ENCODE measurements at regions not wholly inside any gene's neighbourhood (a gene's known extent, or its start where the extent isn't known, plus 50 kb on each side); places are given as distances from the start of the nearest gene placed in this dataset.
"Not testable (repeated sequence)": the region's sequence is repeated elsewhere in the genome, so short reads cannot be mapped to it uniquely, and the experiment has no call there.

DNA sequence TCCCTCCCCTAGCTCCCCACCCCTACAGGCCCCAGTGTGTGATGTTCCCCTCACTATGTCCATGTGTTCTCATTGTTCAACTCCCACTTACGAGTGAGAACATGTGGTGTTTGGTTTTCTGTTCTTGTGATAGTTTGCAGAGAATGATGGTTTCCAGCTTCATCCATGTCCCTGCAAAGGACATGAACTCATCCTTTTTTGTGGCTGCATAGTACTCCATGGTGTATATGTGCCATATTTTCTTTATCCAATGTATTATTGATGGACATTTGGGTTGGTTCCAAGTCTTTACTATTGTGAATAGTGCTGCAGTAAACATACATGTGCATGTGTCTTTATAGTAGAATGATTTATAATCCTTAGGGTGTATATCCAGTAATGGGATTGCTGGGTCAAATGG is 84.6 kb upstream of the HDDC2 start:
- H3K27ac Mint-ChIP-seq: not testable (repeated sequence)

DNA sequence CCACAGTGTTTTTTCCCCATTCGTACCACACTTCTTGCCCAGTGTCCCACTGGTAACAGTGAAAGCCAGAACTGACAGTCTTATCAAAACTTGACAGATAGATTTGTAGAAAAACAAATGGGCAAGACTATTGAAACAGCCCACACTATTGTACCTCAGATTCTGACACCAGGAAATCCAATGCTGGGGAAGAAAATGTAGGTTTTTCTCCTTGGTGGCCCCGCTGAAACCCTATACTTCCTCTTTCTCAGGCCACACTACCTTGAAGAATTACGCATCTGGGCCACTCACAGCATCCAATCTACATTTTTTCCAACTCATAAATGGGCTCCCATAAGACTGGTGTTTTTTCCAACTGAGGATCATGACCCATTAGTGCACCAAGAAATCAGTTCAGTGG is 90.9 kb upstream of the HDDC2 start:
- H3K27ac Mint-ChIP-seq: no peak overlapping the region
- H3K27me3 Mint-ChIP-seq: peaks cover 26% of the 10 kb centered on the region
- H3K4me1 Mint-ChIP-seq: peaks cover 9% of the 10 kb centered on the region
- no peak overlapping the region for H3K4me3 Mint-ChIP-seq
- no peaks in the 10 kb centered on the region for H3K36me3 Mint-ChIP-seq
- no peak for DNase-seq
- H3K9me3 Mint-ChIP-seq: no peaks in the 10 kb centered on the region

More for the DNA sequence above, 84.6 kb upstream of the HDDC2 start:
- not testable (repeated sequence) for H3K4me1 Mint-ChIP-seq, H3K36me3 Mint-ChIP-seq, DNase-seq, H3K4me3 Mint-ChIP-seq, H3K9me3 Mint-ChIP-seq
- H3K27me3 Mint-ChIP-seq: peaks cover 20% of the 10 kb centered on the region

DNA sequence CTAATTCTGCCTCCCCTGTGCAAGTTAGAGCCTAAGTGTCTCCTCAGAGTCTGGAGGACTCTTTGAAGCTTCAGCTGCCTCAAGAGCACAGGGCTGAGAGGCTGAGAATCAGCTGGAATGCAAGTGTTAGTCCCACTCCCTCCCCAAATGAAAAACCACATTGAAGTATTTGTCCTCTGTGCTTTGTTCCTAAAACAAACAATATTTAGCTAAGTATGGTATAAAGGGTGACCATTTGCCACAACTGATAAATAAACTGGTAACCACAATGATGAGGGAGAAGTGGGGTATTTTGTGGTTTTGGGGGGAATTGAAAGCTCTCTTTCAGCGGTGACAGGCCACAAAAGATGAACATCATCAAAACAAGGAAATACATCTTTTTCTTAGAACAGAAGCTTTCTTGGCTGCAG is 91.7 kb upstream of the HDDC2 start:
- peaks cover 26% of the 10 kb centered on the region for H3K27me3 Mint-ChIP-seq
- peak overlapping the region; percentile 11 for H3K27ac Mint-ChIP-seq
- H3K4me3 Mint-ChIP-seq: no peak overlapping the region
- DNase-seq: no peak
- H3K4me1 Mint-ChIP-seq: peaks cover 9% of the 10 kb centered on the region
- no peaks in the 10 kb centered on the region for H3K36me3 Mint-ChIP-seq
- no peaks in the 10 kb centered on the region for H3K9me3 Mint-ChIP-seq

DNA sequence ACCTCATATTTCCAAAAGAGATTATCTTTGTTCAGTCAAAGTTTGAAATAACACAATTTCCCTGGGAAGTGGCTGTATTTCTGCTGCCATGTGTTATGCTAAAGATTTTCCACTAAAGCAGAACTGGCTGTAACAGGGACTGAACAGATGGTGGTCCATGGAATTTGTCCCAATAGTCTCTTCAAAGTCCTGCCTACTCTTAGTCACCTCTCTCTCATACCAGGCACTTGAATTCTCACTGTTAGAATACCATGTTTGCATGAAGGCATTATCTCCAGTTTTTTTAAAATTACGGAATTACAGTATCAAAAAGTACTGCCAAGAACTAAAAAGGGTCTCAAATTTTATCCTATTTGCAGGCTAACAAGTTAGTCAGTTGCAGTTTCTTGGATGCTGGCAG is 105.0 kb upstream of the HDDC2 start:
- H3K4me3 Mint-ChIP-seq: no peak overlapping the region
- peaks cover 4% of the 10 kb centered on the region for H3K27me3 Mint-ChIP-seq
- H3K9me3 Mint-ChIP-seq: peaks cover 3% of the 10 kb centered on the region
- no peak overlapping the region for H3K27ac Mint-ChIP-seq
- no peaks in the 10 kb centered on the region for H3K36me3 Mint-ChIP-seq
- H3K4me1 Mint-ChIP-seq: no peaks in the 10 kb centered on the region
- no peak for DNase-seq

DNA sequence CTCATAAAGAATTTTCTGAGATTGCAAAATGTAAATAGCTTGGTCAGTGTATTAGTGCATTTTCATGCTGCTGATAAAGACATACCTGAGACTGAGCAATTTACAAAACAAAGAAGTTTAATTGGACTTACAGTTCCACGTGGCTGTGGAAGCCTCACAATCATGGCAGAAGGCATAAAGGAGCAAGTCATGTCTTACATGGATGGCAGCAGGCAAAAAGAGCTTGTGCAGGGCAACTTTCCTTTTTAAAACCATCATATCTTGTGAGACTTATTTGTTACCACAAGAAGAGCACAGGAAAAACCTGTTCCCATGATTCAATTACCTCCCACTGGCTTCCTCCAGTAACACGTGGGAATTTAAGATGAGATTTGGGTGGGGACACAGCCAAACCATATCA is 112.7 kb upstream of the HDDC2 start:
- H3K27me3 Mint-ChIP-seq: peaks cover 2% of the 10 kb centered on the region
- H3K9me3 Mint-ChIP-seq: peaks cover 2% of the 10 kb centered on the region
- no peak for DNase-seq
- no peaks in the 10 kb centered on the region for H3K4me1 Mint-ChIP-seq
- no peak overlapping the region for H3K4me3 Mint-ChIP-seq
- no peak overlapping the region for H3K27ac Mint-ChIP-seq
- H3K36me3 Mint-ChIP-seq: no peaks in the 10 kb centered on the region

DNA sequence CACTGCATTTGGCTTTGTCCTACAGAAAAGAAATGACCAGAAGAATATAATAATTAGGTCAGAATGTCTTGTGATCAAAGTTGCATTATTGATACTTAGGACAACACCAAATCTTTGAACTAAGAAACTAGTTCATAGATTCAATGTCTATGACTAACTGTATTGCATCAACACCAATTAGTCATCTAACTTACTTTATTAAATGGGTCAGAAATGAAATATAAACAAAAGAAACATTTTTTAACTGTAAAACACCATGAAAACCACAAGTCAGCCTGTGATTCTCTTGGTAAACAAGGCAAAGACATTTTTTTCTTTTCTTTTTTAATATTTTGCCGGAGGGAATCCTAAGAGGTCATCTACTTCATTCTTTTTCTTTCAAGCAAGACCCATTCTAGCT is 114.1 kb upstream of the HDDC2 start:
- peaks cover 1% of the 10 kb centered on the region for H3K9me3 Mint-ChIP-seq

DNA sequence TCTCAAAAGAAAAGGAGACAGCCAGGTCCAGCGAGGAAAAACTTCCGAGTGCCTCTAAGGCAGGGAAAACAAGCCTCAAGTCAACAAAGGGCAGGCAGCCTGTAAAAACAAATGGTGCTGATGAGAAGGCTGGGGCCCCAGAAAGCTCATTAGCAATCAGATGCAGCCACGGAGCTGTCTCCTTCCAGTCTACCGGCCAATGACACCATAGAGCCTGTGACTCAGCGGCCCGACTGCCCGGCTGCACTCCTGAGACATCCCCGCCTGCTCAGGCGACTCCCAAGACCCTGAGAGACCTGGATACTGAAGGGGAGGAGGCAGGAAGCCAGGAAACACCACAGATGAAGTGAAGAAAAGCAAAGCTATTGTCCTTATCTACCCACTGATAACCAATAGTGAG is 120.1 kb upstream of the HDDC2 start:
- Mint-ChIP-seq H3K4me3 (no peak overlapping the region), H3K27ac (no peak overlapping the region), H3K36me3 (no peaks in the 10 kb centered on the region), H3K4me1 (no peaks in the 10 kb centered on the region), H3K9me3 (no peaks in the 10 kb centered on the region), H3K27me3 (no peaks in the 10 kb centered on the region)
- DNase-seq: no peak

More for the DNA sequence above, 114.1 kb upstream of the HDDC2 start:
- H3K27ac Mint-ChIP-seq: no peak overlapping the region
- H3K27me3 Mint-ChIP-seq: no peaks in the 10 kb centered on the region
- DNase-seq: no peak
- H3K36me3 Mint-ChIP-seq: no peaks in the 10 kb centered on the region
- H3K4me3 Mint-ChIP-seq: no peak overlapping the region
- no peaks in the 10 kb centered on the region for H3K4me1 Mint-ChIP-seq

DNA sequence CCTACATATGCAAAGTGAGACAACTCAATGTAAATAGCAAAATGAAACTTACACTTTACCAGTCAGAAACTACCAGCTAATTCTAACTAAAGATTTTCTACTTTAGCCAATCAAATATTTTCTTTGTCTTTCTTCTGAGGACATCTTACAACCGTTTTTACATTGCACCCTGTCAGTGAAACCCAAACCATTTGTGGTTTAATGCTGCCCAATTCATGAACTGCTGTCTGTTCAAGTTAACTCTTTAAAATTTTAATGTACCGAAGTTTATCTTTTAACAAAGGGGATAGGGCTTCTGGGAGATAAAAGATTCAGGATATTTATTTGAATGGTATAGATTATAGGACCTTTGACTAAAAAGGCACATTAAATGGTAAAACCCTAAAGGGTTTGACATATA is 121.3 kb upstream of the HDDC2 start:
- no peaks in the 10 kb centered on the region for H3K4me1 Mint-ChIP-seq
- H3K27ac Mint-ChIP-seq: no peak overlapping the region
- H3K36me3 Mint-ChIP-seq: no peaks in the 10 kb centered on the region
- peaks cover 1% of the 10 kb centered on the region for H3K27me3 Mint-ChIP-seq
- H3K4me3 Mint-ChIP-seq: no peak overlapping the region
- no peaks in the 10 kb centered on the region for H3K9me3 Mint-ChIP-seq
- DNase-seq: no peak

DNA sequence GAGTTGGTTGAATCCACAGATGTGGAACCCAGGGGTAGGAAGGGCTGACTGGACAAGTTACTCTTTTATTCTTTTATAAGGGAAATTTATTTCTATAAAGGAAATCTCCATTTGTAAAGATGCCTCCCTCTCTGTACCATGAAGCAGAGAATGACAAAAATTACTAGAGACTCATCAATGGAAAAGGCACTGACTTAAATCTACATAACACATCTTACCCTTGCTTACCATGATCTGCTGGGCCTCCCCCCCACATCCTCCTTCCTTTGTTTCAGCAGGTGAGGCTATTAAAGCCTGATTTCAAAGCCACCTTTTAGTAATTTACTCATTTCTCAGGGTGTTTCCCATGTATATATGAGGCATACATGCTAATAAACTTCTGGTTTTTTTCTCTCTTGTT is 130.2 kb upstream of the HDDC2 start:
- Mint-ChIP-seq H3K36me3 (no peaks in the 10 kb centered on the region), H3K9me3 (no peaks in the 10 kb centered on the region), H3K27ac (no peak overlapping the region), H3K4me1 (peaks cover 2% of the 10 kb centered on the region), H3K27me3 (peaks cover 20% of the 10 kb centered on the region), H3K4me3 (no peak overlapping the region)
- no peak for DNase-seq

DNA sequence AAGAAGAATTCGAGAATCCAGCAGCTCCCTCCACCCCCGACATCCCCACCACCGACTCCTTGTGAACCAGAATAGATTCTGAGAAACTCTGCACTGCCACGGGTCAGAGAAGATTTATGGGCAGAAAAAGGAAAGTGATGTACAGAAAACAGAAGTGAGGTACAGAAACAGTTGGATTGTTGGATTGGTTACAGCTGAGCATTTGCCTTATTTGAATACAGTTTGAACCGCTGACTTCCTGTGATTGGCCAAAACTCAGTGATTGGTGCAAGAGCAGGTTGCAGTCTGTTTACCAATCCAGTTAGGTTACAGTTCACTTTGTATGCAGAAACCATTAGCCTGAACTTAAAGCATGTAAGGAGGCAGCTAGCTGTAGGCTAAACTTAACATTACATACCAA is 131.2 kb upstream of the HDDC2 start:
- Mint-ChIP-seq H3K27ac (no peak overlapping the region), H3K4me3 (no peak overlapping the region), H3K4me1 (peaks cover 2% of the 10 kb centered on the region), H3K27me3 (peaks cover 19% of the 10 kb centered on the region), H3K36me3 (no peaks in the 10 kb centered on the region), H3K9me3 (no peaks in the 10 kb centered on the region)
- DNase-seq: no peak

DNA sequence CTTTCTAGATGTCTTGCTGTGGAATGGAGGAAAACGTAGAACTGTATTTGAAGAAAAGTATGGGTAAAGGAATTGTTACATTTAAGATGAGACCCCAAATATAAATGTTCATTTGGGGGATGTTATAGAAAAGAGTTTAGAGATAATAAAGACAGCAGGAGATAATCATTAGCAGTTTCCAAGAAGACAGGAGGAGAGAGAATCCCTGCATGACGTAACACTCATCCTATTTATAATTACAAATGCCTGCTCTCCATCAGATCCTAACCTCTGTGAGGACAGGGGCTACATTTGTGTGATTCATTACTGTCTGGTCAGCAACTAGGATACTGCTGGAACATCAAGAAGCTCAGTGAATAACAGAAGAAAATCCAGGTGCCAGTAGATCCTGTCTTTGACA is 133.0 kb upstream of the HDDC2 start:
- no peak overlapping the region for H3K27ac Mint-ChIP-seq
- no peaks in the 10 kb centered on the region for H3K9me3 Mint-ChIP-seq
- H3K4me1 Mint-ChIP-seq: peaks cover 2% of the 10 kb centered on the region
- peaks cover 21% of the 10 kb centered on the region for H3K27me3 Mint-ChIP-seq
- no peak overlapping the region for H3K4me3 Mint-ChIP-seq
- no peak for DNase-seq
- H3K36me3 Mint-ChIP-seq: no peaks in the 10 kb centered on the region

DNA sequence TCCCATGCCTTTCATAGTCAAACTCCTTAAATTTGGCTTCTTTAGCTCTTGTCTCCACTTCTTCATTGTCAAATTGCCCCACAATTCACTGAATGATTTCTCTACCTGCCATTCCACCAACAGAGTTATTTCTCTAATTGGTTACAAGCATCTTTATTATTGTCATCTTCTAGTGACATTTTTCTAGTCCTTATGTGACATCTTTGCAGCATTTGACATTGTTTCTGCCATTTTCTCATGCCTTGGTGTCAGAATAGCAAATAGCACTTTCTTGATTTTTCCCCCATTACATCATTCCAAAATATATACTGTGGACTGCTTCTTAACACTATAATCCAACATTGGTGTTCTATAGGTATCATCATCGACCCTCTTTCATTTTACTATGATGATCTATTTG is 137.7 kb upstream of the HDDC2 start:
- H3K36me3 Mint-ChIP-seq: no peaks in the 10 kb centered on the region
- no peak overlapping the region for H3K27ac Mint-ChIP-seq
- H3K9me3 Mint-ChIP-seq: no peaks in the 10 kb centered on the region
- peaks cover 20% of the 10 kb centered on the region for H3K27me3 Mint-ChIP-seq
- no peak overlapping the region for H3K4me3 Mint-ChIP-seq
- DNase-seq: no peak
- no peaks in the 10 kb centered on the region for H3K4me1 Mint-ChIP-seq

DNA sequence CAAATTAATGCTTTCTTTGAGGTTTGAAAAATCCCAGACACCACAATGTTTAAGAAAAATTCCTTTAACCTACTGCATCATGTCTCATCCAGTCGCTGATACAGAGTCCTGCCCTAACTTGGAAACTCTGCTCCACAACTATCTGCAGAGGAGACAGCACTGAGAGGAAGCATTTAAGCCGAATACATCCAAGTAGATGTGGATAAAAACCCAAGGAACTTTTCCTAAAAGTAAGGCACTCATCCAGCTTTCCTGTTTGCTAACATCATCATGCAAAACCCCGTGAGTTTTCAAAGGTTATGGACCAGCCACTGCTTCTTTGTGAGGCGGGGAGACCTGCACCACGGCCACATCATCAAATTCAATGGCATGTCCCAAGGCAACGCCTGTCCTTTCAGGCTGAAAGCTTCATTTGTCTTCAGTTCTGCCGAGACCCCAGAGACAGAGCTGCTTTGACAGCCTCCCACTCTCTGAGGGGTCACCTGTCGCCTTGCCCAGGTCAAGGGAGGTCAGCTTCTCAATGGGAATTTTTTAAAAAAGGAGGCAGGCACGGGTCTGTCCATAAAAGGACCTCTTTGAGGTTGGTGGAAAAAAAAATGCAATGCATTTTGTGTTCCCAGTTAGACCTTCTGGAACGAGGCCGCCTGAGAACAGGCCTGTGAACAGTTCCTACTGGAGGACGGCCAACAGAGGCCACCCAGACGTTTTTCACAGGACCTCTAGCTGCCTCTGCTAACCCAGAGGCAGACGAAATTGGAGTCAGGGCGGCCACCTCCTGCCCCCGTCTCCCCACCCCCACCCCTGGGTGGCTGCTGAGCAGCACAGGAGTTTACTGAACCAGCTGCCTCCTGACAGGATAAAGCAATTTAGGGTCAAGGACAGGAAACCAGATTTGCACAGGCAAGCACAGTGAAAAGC is 142.5 kb upstream of the HDDC2 start:
- Mint-ChIP-seq H3K36me3 (no peaks in the 10 kb centered on the region), H3K27me3 (peaks cover 11% of the 10 kb centered on the region), H3K27ac (no peak overlapping the region)

DNA sequence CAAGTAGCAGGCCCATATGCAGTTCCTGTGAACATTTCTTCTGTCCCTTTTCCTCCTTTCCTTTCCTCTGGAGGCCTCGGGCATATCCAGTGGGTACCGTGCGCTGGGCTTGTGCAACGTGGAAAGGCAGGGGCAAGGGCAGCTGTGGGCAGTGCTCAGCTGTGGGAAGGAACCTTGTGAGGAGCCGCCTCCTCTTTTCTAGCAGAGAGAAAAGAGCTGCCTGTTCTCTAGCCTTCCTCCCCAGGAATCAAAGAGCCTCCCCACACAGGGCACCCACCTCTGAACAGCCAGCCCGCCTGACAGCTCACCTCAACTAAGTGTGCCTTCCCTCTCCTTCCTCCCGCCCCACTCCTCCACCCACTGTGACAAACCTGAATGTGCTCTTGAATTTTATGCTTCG is 143.3 kb upstream of the HDDC2 start:
- Mint-ChIP-seq H3K4me3 (no peak overlapping the region), H3K9me3 (no peaks in the 10 kb centered on the region), H3K36me3 (no peaks in the 10 kb centered on the region), H3K27me3 (peaks cover 15% of the 10 kb centered on the region), H3K4me1 (no peaks in the 10 kb centered on the region), H3K27ac (no peak overlapping the region)
- DNase-seq: no peak

More for the DNA sequence above, 142.5 kb upstream of the HDDC2 start:
- Mint-ChIP-seq H3K9me3 (no peaks in the 10 kb centered on the region), H3K4me1 (no peaks in the 10 kb centered on the region), H3K4me3 (no peak overlapping the region)
- no peak for DNase-seq

DNA sequence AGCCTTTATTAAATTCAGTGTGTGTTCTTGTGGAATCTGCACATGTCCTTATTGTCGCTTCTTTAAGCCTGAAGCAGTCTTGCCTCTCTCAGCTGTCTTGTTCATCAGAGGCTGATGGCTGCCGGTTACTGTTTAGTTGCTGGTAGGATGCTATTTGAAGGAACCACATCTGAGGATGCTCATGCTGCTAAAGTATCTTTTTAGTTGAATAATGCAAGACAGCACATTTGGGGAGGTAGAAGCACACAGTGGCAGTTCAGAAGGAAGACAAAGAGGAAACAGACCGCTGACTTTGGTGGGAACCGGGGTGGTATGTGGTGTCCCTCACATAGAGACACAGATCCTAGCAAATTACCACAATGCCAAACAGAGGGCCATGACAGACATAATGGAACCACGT is 144.2 kb upstream of the HDDC2 start:
- no peaks in the 10 kb centered on the region for H3K36me3 Mint-ChIP-seq
- H3K4me1 Mint-ChIP-seq: no peaks in the 10 kb centered on the region
- H3K27me3 Mint-ChIP-seq: peaks cover 15% of the 10 kb centered on the region
- DNase-seq: no peak
- H3K4me3 Mint-ChIP-seq: no peak overlapping the region
- no peaks in the 10 kb centered on the region for H3K9me3 Mint-ChIP-seq
- no peak overlapping the region for H3K27ac Mint-ChIP-seq

DNA sequence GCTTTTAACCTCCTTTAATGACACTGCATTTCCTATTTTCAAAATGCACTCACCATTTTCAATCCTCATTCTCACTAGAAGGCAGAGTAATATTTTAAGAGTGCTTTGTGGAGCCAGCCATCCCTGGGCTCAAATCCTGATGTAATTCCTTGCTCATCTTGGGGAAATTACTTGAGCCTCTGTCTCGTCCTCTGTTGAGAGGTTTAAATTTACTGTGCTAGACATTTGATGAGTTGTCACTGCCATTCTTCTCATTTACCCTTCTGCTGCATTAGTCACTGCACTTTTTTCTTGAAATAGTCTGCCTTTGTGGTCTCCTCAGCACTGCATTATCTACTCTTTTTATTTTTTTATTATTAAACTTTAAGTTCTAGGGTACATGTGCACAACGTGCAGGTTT is 150.0 kb upstream of the HDDC2 start:
- no peaks in the 10 kb centered on the region for H3K4me1 Mint-ChIP-seq

More for the DNA sequence above, 150.0 kb upstream of the HDDC2 start:
- H3K9me3 Mint-ChIP-seq: peaks cover 3% of the 10 kb centered on the region
- no peak overlapping the region for H3K27ac Mint-ChIP-seq
- no peaks in the 10 kb centered on the region for H3K36me3 Mint-ChIP-seq
- no peak overlapping the region for H3K4me3 Mint-ChIP-seq
- H3K27me3 Mint-ChIP-seq: peaks cover 4% of the 10 kb centered on the region
- no peak for DNase-seq

Measured in activated naive CD8-positive, alpha-beta T cell treated with anti-CD3 and anti-CD28 coated beads for 36 hours (primary cell).